ENCODE measurements at regions not wholly inside any gene's neighbourhood (a gene's known extent, or its start where the extent isn't known, plus 50 kb on each side); places are given as distances from the start of the nearest gene placed in this dataset.

GRCh38 chr6:3948866-3949265, 99.7 kb downstream of the FAM50B start:
- no peak overlapping the region for H3K4me3 ChIP-seq (replicated peaks; ENCODE audit: low read depth, low read length)
- TF ChIP-seq CTCF (IDR thresholded peaks at IDR 0.05; ENCODE audit: low read length, missing control alignments) = no peak
- no peak for DNase-seq (ENCODE audit: low read depth)

GRCh38 chr6:3949521-3949920, 100.3 kb downstream of the FAM50B start:
- no peak for TF ChIP-seq CTCF (IDR thresholded peaks at IDR 0.05; ENCODE audit: low read length, missing control alignments)

GRCh38 chr6:3956054-3956453, 106.9 kb downstream of the FAM50B start:
- no peak for TF ChIP-seq CTCF (IDR thresholded peaks at IDR 0.05; ENCODE audit: low read length, missing control alignments)
- no peak for DNase-seq (ENCODE audit: low read depth)
- H3K4me3 ChIP-seq (replicated peaks; ENCODE audit: low read depth, low read length) = no peak overlapping the region

More at GRCh38 chr6:3949521-3949920, 100.3 kb downstream of the FAM50B start:
- no peak overlapping the region for H3K4me3 ChIP-seq (replicated peaks; ENCODE audit: low read depth, low read length)
- no peak for DNase-seq (ENCODE audit: low read depth)

GRCh38 chr6:3957321-3957720, 108.1 kb downstream of the FAM50B start:
- no peak for DNase-seq (ENCODE audit: low read depth)
- no peak overlapping the region for H3K4me3 ChIP-seq (replicated peaks; ENCODE audit: low read depth, low read length)
- TF ChIP-seq CTCF (IDR thresholded peaks at IDR 0.05; ENCODE audit: low read length, missing control alignments) = no peak

- no peak for DNase-seq (ENCODE audit: low read depth)
- no peak overlapping the region for H3K4me3 ChIP-seq (replicated peaks; ENCODE audit: low read depth, low read length)
- no peak for TF ChIP-seq CTCF (IDR thresholded peaks at IDR 0.05; ENCODE audit: low read length, missing control alignments)
These were observed 109.1 kb downstream of the FAM50B start for GRCh38 chr6:3958255-3958654.

GRCh38 chr6:3959385-3959784, 110.2 kb downstream of the FAM50B start:
- TF ChIP-seq CTCF (IDR thresholded peaks at IDR 0.05; ENCODE audit: low read length, missing control alignments) = no peak
- no peak overlapping the region for H3K4me3 ChIP-seq (replicated peaks; ENCODE audit: low read depth, low read length)
- no peak for DNase-seq (ENCODE audit: low read depth)

- no peak overlapping the region for H3K4me3 ChIP-seq (replicated peaks; ENCODE audit: low read depth, low read length)
- no peak for DNase-seq (ENCODE audit: low read depth)
- TF ChIP-seq CTCF (IDR thresholded peaks at IDR 0.05; ENCODE audit: low read length, missing control alignments) = no peak
These were observed 111.7 kb downstream of the FAM50B start for GRCh38 chr6:3960754-3961361.

Measured in fibroblast of pulmonary artery (primary cell).